Stomach (tissue), 4 donors: ENCODE measurements at regions not wholly inside any gene's neighbourhood (a gene's known extent, or its start where the extent isn't known, plus 50 kb on each side); places are given as distances from the start of the nearest gene placed in this dataset.

Source experiments
- CTCF ChIP-seq, 7 experiments: fragments of 450-650 bp in 4 of 7; fragments of 200-600 bp in 3 of 7; sonication (generic) in 3 of 7; IDR thresholded peaks; one replicate each; pipeline ENCODE4 v1.5.1; 2016 to 2019; ENCODE audit warnings: antibody characterized with exemption in 7 of 7, control low read depth in 2 of 7, mild to moderate bottlenecking in 1 of 7
- POLR2A ChIP-seq, 4 donors: fragments of 450-650 bp; IDR thresholded peaks; one replicate each; pipeline ENCODE4 v1.6.1; 2016; ENCODE audit warnings: antibody characterized with exemption in 4 of 4, control low read depth in 2 of 4, mild to moderate bottlenecking in 1 of 4, moderate library complexity in 1 of 4
- POLR2AphosphoS5 ChIP-seq, 3 donors: sonication (generic); formaldehyde crosslinking; IDR thresholded peaks; one replicate each; pipeline ENCODE4 v1.6.1; 2016; ENCODE audit warnings: antibody characterized with exemption in 3 of 3

GRCh38 chr9:115847216-115847615 lies 306.4 kb upstream of the PAPPA start:
- TF ChIP-seq CTCF (IDR thresholded peaks at IDR 0.05) = no peak
- no peak for TF ChIP-seq POLR2A (IDR thresholded peaks at IDR 0.05)
- TF ChIP-seq POLR2AphosphoS5 (IDR thresholded peaks at IDR 0.05) = no peak
